Right lobe of liver (tissue), 6 donors: ENCODE measurements at regions not wholly inside any gene's neighbourhood (a gene's known extent, or its start where the extent isn't known, plus 50 kb on each side); places are given as distances from the start of the nearest gene placed in this dataset.

Experiments used
- ATAC-seq, 4 donors: fragments of 200-7000 bp; cut with Tn5 transposase; one replicate each; pipeline ENCODE4 v1.9.1; 2020; ENCODE audit warnings: mild to moderate bottlenecking in 4 of 4, moderate library complexity in 4 of 4
- DNase-seq, 3 donors: peaks; one replicate each; pipeline ENCODE4 v3.0.0-alpha.2; 2020
- H3K27ac ChIP-seq, 3 donors: fragments of 200-600 bp; one replicate each; pipeline ENCODE4 v1.8.0; 2022
- H3K27me3 ChIP-seq, 2 donors: fragments of 200-600 bp; one replicate each; pipeline ENCODE4 v1.8.0; 2022
- H3K36me3 ChIP-seq, 4 donors: fragments of 200-600 bp; sonication (generic) in 1 of 4; one replicate each; pipeline versions ENCODE4 v1.5.1 to v1.8.0; 2017 to 2022; ENCODE audit warnings: control low read depth in 1 of 4
- H3K4me1 ChIP-seq, 4 donors: fragments of 200-600 bp; sonication (generic) in 1 of 4; one replicate each; pipeline versions ENCODE4 v1.5.1 to v1.8.0; 2017 to 2022; ENCODE audit warnings: control low read depth in 1 of 4
- H3K4me3 ChIP-seq, 3 donors: fragments of 200-600 bp; one replicate each; pipeline ENCODE4 v1.8.0; 2022
- H3K9me3 ChIP-seq, 4 donors: fragments of 200-600 bp; sonication (generic) in 1 of 4; one replicate each; pipeline versions ENCODE4 v1.5.1 to v1.8.0; 2017 to 2022; ENCODE audit warnings: control low read depth in 1 of 4
- CTCF ChIP-seq, 4 donors: fragments of 200-600 bp in 3 of 4; fragments of 450-650 bp in 1 of 4; IDR thresholded peaks; one replicate each; pipeline versions ENCODE4 v1.5.1 to v1.8.0; 2016 to 2022; ENCODE audit warnings: antibody characterized with exemption in 4 of 4, mild to moderate bottlenecking in 2 of 4
- POLR2A ChIP-seq: fragments of 450-650 bp; IDR thresholded peaks from one replicate; pipeline ENCODE4 v1.6.1; 2017; ENCODE audit warnings: antibody characterized with exemption, mild to moderate bottlenecking
- WGBS: methylation state at CpG from one replicate; pipeline ENCODE4 v1.1.6; 2018; ENCODE audit warnings: low coverage, low lambda C conversion rate; ENCODE audit not compliant: insufficient coverage; ENCODE audit errors: missing lambda C conversion rate; 5-methylcytosine and 5-hydroxymethylcytosine counted together
- intact Hi-C, 2 donors: fragments of 100-400 bp; cut with DNase I; formaldehyde crosslinking; loops; one replicate each; pipeline versions ENCODE4 v1.11.2 to v1.14.1; 2022
- donor health status: DM: no; HTN: yes; CAD: no.
- donor health status: DM: no; HTN: no; CAD: no.
- donor health status: DM: no; HTN: no; CAD: no.
- donor health status: DM: no; HTN: yes; CAD: no.
- donor health status: DM: no; HTN: yes; CAD: no.

GRCh38 chr12:29945904-29946303 lies 162.2 kb upstream of the TMTC1 start:
- Histone ChIP-seq H3K36me3 (no peaks in the 10 kb centered on the region), H3K27me3 (no peaks in the 10 kb centered on the region), H3K9me3 (no peaks in the 10 kb centered on the region), H3K4me1 (no peaks in the 10 kb centered on the region), H3K27ac (no peak overlapping the region), H3K4me3 (no peak overlapping the region)
- intact Hi-C loops: no loop called here
- no peak for ATAC-seq
- DNase-seq: no peak
- TF ChIP-seq CTCF (IDR thresholded peaks at IDR 0.05) (no peak), POLR2A (no peak)
- WGBS: 41% methylated on average over 5 of the region's 5 CpGs

DNA sequence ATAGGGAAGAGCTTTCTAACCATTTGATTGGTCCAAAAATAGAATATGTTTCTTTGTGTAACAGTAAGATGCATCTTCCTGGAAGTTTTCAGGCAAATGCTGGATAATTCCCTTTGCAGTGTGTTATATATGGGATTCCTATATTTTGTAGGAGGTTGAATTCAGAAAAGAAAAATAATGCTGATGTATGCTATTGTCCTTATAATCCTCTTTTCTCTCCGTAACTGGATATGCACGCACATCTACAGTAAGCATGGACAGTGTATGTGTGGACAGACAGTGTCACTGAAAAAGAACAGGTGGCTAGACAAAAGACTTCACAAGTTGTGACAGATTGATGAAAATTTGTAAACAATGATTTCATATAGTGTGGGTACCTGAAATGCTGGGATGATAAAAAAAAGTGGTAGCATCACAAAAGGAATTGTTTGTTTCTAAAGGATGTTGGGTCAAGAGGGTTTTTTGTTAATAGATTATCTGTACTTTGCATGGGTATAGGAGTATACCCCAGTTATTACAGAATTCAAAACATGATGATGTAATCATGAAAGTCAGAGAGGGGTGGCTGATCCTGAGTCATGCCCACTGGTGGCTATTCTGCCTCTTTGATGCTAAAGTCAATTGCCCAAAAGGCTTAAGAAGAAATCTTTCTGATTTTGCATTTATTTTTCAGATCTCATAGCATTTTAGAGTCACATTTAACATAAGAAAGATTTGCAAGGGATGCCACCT lies 160.7 kb upstream of the TMTC1 start:
- ATAC-seq (no peak), DNase-seq (no peak)
- H3K27me3 ChIP-seq: no peaks in the 10 kb centered on the region
- intact Hi-C loops: no loop called here
- TF ChIP-seq POLR2A (no peak), CTCF (IDR thresholded peaks at IDR 0.05) (no peak)
- H3K36me3 ChIP-seq: no peaks in the 10 kb centered on the region
- H3K4me1 ChIP-seq: no peaks in the 10 kb centered on the region
- no peak overlapping the region for H3K27ac ChIP-seq
- 78% methylated on average over 2 of the region's 2 CpGs for WGBS
- no peaks in the 10 kb centered on the region for H3K9me3 ChIP-seq
- H3K4me3 ChIP-seq: no peak overlapping the region

GRCh38 chr12:29943683-29944082 lies 159.9 kb upstream of the TMTC1 start:
- no peaks in the 10 kb centered on the region for H3K9me3 ChIP-seq
- no peaks in the 10 kb centered on the region for H3K36me3 ChIP-seq
- ATAC-seq (no peak), DNase-seq (no peak)
- no peaks in the 10 kb centered on the region for H3K4me1 ChIP-seq
- H3K27me3 ChIP-seq: no peaks in the 10 kb centered on the region
- H3K27ac ChIP-seq: no peak overlapping the region
- intact Hi-C loops: no loop called here
- no peak overlapping the region for H3K4me3 ChIP-seq
- WGBS: 29% methylated on average over 2 of the region's 2 CpGs
- TF ChIP-seq CTCF (IDR thresholded peaks at IDR 0.05) (no peak), POLR2A (no peak)

DNA sequence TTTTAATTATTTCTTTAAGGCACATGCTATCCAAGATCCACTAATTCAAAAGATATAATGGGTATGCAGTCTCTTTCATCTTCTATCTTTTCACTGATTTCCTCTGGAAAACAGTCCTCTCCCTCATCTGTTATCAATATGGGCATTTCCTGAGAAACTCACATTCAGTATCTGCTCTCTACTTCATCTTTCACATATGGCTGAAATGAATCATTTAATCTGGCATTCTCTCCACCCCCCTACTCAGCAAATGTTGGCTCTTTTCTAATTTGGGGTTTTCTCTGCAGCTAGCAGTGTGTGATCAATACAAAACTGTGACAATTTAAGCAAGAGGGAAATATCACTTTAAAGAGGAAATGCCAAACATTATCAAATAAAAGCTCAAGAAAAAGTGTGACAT lies 157.1 kb upstream of the TMTC1 start:
- H3K36me3 ChIP-seq: no peaks in the 10 kb centered on the region
- intact Hi-C loops: no loop called here
- no peak overlapping the region for H3K4me3 ChIP-seq
- TF ChIP-seq CTCF (IDR thresholded peaks at IDR 0.05): no peak
- no peak for TF ChIP-seq POLR2A
- no peaks in the 10 kb centered on the region for H3K4me1 ChIP-seq
- no peak overlapping the region for H3K27ac ChIP-seq
- H3K9me3 ChIP-seq: no peaks in the 10 kb centered on the region
- ATAC-seq (no peak), DNase-seq (no peak)
- no peaks in the 10 kb centered on the region for H3K27me3 ChIP-seq

DNA sequence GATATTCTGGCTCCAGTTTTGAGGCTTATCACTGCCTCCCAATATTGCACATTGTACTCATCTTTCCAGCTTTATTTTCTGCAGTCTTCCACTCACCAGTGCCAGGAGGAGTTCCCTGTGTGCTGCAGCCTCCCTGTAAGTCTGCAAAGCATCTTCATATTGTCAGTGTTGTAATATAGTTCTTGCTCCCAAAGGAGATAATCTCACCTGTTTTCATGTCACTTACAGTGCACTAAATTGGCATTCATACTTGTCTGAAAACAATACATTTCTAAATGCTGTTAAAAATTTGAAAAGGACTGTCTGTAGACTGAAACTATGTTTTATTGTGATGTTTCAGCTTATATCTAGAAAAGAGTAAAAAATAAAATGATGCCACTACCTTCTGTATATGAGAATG lies 146.8 kb upstream of the TMTC1 start:
- H3K36me3 ChIP-seq: no peaks in the 10 kb centered on the region
- TF ChIP-seq CTCF (IDR thresholded peaks at IDR 0.05) (no peak), POLR2A (no peak)
- no peaks in the 10 kb centered on the region for H3K9me3 ChIP-seq
- intact Hi-C loops: no loop called here
- no peak overlapping the region for H3K27ac ChIP-seq
- no peaks in the 10 kb centered on the region for H3K4me1 ChIP-seq
- ATAC-seq (no peak), DNase-seq (no peak)
- H3K27me3 ChIP-seq: no peaks in the 10 kb centered on the region
- no peak overlapping the region for H3K4me3 ChIP-seq
